BLaER1 (cell line): ENCODE measurements at regions not wholly inside any gene's neighbourhood (a gene's known extent, or its start where the extent isn't known, plus 50 kb on each side); places are given as distances from the start of the nearest gene placed in this dataset.

Source experiments
- H3K27ac ChIP-seq: shearing (Covaris generic); formaldehyde crosslinking; 2 replicates; pipeline ENCODE4 v1.8.1; 2022
- H3K27me3 ChIP-seq: shearing (Covaris generic); formaldehyde crosslinking; 2 replicates; pipeline ENCODE4 v1.8.1; 2022
- H3K36me3 ChIP-seq: shearing (Covaris generic); formaldehyde crosslinking; 2 replicates; pipeline ENCODE4 v1.8.1; 2022
- H3K4me1 ChIP-seq: shearing (Covaris generic); formaldehyde crosslinking; 2 replicates; pipeline ENCODE4 v1.8.1; 2022
- H3K4me2 ChIP-seq: shearing (Covaris generic); formaldehyde crosslinking; 2 replicates; pipeline ENCODE4 v1.8.1; 2022
- H3K4me3 ChIP-seq: shearing (Covaris generic); formaldehyde crosslinking; 2 replicates; pipeline ENCODE4 v1.8.1; 2022
- H3K9ac ChIP-seq: shearing (Covaris generic); formaldehyde crosslinking; 2 replicates; pipeline ENCODE4 v1.8.1; 2022
- H3K9me3 ChIP-seq: shearing (Covaris generic); formaldehyde crosslinking; 2 replicates; pipeline ENCODE4 v1.8.1; 2022
- H4K20me1 ChIP-seq: shearing (Covaris generic); formaldehyde crosslinking; 2 replicates; pipeline ENCODE4 v1.8.1; 2022
- Cebpa-rat ChIP-seq: shearing (Covaris generic); IDR thresholded peaks from 2 replicates; pipeline ENCODE4 v1.8.1; 2022

DNA sequence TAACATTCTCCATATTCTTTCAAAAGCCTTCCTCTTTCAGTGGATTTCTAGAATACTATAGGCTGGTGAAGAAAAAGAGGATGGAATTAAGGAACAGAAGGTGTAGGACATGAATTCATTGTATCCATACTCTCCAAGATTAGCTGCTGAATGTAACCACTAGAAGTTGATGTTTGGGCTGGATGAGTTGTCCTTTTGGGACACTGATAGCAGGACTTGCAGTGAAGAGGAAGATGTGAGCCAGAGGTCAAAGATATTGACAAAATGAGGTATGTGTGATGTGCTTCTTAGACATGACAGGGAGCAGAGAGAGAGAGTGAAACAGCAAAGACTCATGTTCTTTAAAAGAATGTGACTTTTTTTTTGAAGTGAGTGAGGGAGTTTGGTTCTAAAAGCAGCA is 134.3 kb upstream of the MAN1A1 start:
- H3K27me3 ChIP-seq = no peaks in the 10 kb centered on the region
- no peak overlapping the region for H3K27ac ChIP-seq
- H3K9me3 ChIP-seq = no peaks in the 10 kb centered on the region
- no peak overlapping the region for H3K4me2 ChIP-seq
- no peak for TF ChIP-seq Cebpa-rat
- no peak overlapping the region for H3K4me3 ChIP-seq
- no peaks in the 10 kb centered on the region for H4K20me1 ChIP-seq
- no peak overlapping the region for H3K9ac ChIP-seq
- no peaks in the 10 kb centered on the region for H3K4me1 ChIP-seq
- H3K36me3 ChIP-seq = no peaks in the 10 kb centered on the region

DNA sequence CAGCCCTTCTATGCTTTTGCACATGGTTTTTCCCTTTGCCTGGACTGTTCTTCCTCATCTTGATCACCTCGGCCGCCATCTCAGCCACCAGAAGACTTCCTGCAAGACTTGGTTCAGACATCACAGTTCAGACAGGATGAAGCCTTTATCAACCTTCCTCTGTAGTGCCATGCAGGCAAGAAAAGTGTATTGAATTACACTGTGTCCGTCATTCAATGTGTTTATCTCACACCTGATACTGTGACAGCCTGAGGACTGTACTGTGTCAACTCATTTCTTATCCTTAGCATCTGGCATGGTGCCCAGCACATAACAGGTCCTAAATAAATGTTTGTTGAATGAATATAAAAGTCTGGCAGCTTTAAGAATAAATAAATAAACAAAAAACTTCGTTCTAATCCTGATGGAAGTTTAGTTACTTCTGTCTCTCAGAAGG is 133.3 kb upstream of the MAN1A1 start:
- no peak for TF ChIP-seq Cebpa-rat
- no peak overlapping the region for H3K27ac ChIP-seq
- no peaks in the 10 kb centered on the region for H3K27me3 ChIP-seq
- H3K4me2 ChIP-seq = no peak overlapping the region
- no peaks in the 10 kb centered on the region for H4K20me1 ChIP-seq
- H3K9ac ChIP-seq = no peak overlapping the region
- no peaks in the 10 kb centered on the region for H3K4me1 ChIP-seq
- no peak overlapping the region for H3K4me3 ChIP-seq
- H3K9me3 ChIP-seq = no peaks in the 10 kb centered on the region
- H3K36me3 ChIP-seq = no peaks in the 10 kb centered on the region

DNA sequence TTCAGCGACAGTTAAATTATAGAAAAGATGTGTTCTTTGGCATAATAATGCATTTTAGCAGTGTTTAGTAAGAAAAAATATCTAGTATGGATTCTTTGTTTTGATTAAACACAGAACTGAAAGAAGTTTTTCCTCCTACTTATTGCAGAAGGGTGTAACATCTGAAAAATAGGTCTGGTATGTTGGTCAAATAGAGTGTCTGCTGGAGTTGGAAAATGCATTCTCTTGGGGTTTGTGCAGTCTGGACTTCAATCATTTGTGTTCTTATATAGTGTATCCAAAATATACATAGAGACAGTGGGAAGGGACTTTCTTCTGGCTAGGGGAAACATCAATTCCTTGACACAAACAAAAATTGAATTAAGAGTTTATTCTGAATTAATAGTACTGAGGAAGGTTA is 132.4 kb upstream of the MAN1A1 start:
- no peaks in the 10 kb centered on the region for H4K20me1 ChIP-seq
- no peak overlapping the region for H3K4me3 ChIP-seq
- H3K27me3 ChIP-seq = no peaks in the 10 kb centered on the region
- H3K9ac ChIP-seq = no peak overlapping the region
- H3K36me3 ChIP-seq = no peaks in the 10 kb centered on the region
- no peak overlapping the region for H3K4me2 ChIP-seq
- no peak for TF ChIP-seq Cebpa-rat
- no peaks in the 10 kb centered on the region for H3K4me1 ChIP-seq
- no peaks in the 10 kb centered on the region for H3K9me3 ChIP-seq
- H3K27ac ChIP-seq = no peak overlapping the region

DNA sequence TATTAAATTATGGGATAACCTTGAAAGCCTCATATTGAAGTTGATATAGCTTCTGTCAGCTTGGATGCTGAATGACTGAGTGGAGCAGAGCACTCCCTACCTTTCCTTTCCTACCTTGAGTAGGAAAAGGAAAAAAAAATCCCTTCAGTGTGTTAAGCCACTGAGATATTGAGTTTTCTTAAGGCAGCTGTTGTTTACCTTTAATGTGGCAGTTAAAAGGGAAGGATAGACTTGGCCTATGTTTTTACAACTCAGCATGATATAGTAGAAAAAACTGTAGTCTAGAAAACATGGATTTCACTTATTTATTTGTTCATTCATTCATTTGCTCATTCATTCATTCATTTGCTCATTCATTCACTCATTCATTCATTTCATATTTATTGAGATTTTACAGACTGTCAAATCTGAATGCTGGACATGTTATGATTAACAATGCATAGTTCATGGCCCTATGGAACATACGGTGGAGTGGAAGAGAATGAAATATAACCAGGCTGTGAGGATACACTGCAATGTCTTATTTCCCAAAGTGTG is 131.5 kb upstream of the MAN1A1 start:
- H3K27ac ChIP-seq = no peak overlapping the region
- no peaks in the 10 kb centered on the region for H3K9me3 ChIP-seq
- no peak overlapping the region for H3K4me3 ChIP-seq
- H3K36me3 ChIP-seq = no peaks in the 10 kb centered on the region
- peaks cover 5% of the 10 kb centered on the region; the same call in 1 of the 2 replicates for H3K4me1 ChIP-seq
- no peaks in the 10 kb centered on the region for H3K27me3 ChIP-seq
- no peak overlapping the region for H3K4me2 ChIP-seq
- no peak for TF ChIP-seq Cebpa-rat
- no peak overlapping the region for H3K9ac ChIP-seq
- H4K20me1 ChIP-seq = no peaks in the 10 kb centered on the region

DNA sequence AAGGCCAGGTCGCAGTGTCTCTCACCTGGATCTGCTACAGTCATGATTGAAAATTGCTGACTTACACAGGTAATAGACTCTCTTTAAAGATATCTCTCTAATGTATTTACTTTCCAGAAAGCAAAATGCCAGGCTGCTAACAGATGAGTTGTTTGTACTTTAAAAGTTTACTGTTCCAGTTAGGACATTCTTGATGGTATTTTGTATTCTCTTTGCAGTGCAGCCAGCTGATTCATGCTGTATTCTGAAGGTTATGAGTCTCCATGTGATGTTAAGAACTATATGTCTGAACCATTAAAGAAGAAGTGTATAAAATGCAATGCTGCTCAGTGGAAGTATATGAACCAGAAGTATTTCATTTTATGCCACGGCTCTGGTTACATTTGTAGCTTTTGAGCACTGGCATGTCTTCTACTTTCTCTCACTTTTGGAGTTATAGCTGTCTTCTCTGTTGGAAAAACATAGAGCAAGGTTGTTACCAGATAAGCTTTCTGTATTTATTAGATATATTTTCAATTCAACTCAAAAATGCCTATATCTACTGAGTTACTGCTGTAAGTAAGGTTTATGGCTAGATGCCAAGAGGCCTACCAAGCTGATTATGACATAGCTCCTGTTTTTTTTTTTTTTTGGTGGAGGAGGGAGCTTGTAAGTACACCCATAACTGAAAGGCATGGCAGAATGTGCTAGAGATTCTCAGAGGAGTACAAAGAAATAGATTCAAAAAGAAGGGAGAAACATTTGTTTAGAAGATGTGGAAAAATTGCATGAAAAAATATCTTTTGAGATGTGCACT is 130.5 kb upstream of the MAN1A1 start:
- H3K9me3 ChIP-seq = no peaks in the 10 kb centered on the region
- H4K20me1 ChIP-seq = no peaks in the 10 kb centered on the region
- no peak overlapping the region for H3K4me3 ChIP-seq
- H3K4me1 ChIP-seq = peaks cover 5% of the 10 kb centered on the region; the same call in 1 of the 2 replicates
- H3K9ac ChIP-seq = no peak overlapping the region
- no peak overlapping the region for H3K27ac ChIP-seq
- no peaks in the 10 kb centered on the region for H3K36me3 ChIP-seq
- no peak overlapping the region for H3K4me2 ChIP-seq
- no peak for TF ChIP-seq Cebpa-rat
- H3K27me3 ChIP-seq = no peaks in the 10 kb centered on the region

DNA sequence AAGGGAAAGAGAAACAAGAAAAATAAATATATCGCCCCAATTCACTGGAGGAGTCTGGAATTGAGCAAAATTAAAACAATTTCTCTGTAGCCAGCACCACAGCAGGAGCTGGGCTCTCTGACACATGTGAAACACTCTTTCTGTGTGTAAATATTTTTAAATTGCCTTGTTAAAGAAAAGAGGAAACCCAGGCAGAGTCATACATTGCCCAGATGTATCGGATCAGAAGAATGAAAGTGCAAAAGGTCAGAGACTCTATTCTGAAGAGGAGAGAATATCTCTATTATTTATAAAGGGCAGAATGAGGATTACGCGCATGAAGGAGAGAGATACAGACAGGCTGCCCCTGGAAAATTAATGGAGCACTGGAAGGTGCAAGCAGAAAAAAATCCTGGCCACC is 127.0 kb upstream of the MAN1A1 start:
- Histone ChIP-seq H3K9ac (no peak overlapping the region), H3K4me1 (peaks cover 5% of the 10 kb centered on the region; the same call in 1 of the 2 replicates), H3K27ac (0 out of 2 replicates have a peak overlapping the region, but pooled peaks have one; percentile 44), H3K9me3 (no peaks in the 10 kb centered on the region), H3K4me3 (no peak overlapping the region), H3K27me3 (no peaks in the 10 kb centered on the region), H3K36me3 (no peaks in the 10 kb centered on the region), H4K20me1 (no peaks in the 10 kb centered on the region), H3K4me2 (no peak overlapping the region; the same call in 1 of the 2 replicates)
- TF ChIP-seq Cebpa-rat = no peak

DNA sequence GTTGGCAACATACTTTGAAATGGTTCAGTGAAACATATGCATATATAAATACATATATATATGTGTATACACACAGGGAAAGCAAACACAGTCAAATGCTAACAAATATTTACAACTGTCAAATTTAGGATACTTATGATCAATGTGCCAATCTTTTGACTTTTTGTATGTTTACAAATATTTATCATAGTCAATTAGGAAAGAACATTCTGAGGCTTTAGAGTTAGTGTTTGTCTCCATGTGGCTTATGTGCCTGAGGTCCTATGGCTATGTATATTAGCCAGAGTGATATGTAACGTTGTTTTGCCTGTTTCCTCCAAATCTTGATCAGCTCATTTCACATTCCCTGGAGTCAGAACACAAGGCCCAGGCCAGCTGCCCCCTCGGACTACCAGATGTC is 126.5 kb upstream of the MAN1A1 start:
- Histone ChIP-seq H3K27me3 (no peaks in the 10 kb centered on the region), H3K9ac (no peak overlapping the region)
- TF ChIP-seq Cebpa-rat = no peak

DNA sequence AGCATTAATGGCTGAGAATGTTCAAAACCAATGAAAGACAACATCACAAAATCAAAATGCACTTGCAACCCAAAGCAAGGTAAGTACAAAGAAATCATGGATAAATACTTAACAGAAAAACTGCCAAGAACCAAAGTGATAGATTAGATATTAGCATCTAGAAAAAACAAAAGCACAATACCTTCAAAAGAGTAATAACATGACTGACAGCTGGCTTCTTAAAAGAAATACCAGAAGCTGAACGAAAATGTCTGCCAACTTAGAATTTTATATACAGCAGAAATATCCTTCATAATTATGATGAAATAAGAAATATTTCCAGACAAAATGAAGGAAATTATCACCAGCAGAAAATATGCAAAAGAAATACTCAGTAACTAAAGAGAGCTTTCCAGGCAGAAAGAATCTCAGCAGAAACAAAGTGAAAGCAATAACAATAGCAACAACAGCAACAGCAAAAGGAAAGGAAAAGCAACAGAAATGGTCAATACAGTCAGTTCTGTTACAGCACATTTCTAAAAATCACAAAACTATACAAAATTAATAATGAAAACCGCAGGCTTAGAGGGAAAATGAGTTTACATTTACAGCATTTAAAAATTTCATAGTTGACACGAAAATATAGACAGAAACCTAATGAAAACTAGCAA is 121.5 kb upstream of the MAN1A1 start:
- no peaks in the 10 kb centered on the region for H3K9me3 ChIP-seq
- H3K9ac ChIP-seq = no peak overlapping the region
- no peaks in the 10 kb centered on the region for H3K36me3 ChIP-seq
- no peak overlapping the region for H3K4me2 ChIP-seq
- H3K27me3 ChIP-seq = no peaks in the 10 kb centered on the region
- no peak for TF ChIP-seq Cebpa-rat
- peaks cover 8% of the 10 kb centered on the region for H3K4me1 ChIP-seq
- H4K20me1 ChIP-seq = no peaks in the 10 kb centered on the region
- no peak overlapping the region for H3K4me3 ChIP-seq
- H3K27ac ChIP-seq = no peak overlapping the region

More for the DNA sequence above, 126.5 kb upstream of the MAN1A1 start:
- Histone ChIP-seq H3K4me2 (no peak overlapping the region; the same call in 1 of the 2 replicates), H4K20me1 (no peaks in the 10 kb centered on the region), H3K4me3 (no peak overlapping the region), H3K27ac (0 out of 2 replicates have a peak overlapping the region, but pooled peaks have one; percentile 44), H3K9me3 (no peaks in the 10 kb centered on the region), H3K4me1 (peaks cover 5% of the 10 kb centered on the region; the same call in 1 of the 2 replicates), H3K36me3 (no peaks in the 10 kb centered on the region)

DNA sequence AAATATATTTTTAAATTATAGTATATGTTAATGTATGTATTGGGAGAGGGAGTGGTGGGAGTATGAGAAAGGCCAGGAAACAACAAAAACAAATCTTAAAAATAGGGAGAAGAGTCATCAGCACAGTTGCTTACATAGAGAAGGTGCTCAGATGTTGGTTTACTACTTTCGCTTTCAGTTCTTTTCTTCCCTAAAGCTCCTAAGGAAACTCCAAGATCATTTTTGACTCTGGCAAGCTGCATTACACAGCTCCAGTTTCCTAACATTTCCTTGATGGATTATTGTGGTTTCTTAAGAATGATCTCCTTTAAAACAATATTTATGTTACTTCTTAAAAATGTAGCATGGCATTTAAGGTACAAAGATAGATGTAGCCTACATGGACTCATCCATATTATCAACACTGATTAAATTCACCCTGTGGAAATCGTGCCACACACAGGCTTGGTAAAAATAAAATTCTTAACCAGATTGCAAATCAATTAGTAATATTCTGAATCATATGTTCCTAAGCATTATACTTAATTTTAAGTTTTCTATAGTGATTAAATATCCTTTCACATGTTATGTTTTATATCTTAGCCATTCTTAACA is 118.0 kb upstream of the MAN1A1 start:
- H3K9me3 ChIP-seq = no peaks in the 10 kb centered on the region
- no peak overlapping the region for H3K9ac ChIP-seq
- H3K27me3 ChIP-seq = no peaks in the 10 kb centered on the region
- 0 out of 2 replicates have a peak overlapping the region, but pooled peaks have one; percentile 10 for H3K27ac ChIP-seq
- TF ChIP-seq Cebpa-rat = no peak
- H3K4me2 ChIP-seq = peak overlapping the region; percentile 44
- no peak overlapping the region for H3K4me3 ChIP-seq
- peaks cover 8% of the 10 kb centered on the region for H3K4me1 ChIP-seq
- H3K36me3 ChIP-seq = no peaks in the 10 kb centered on the region
- H4K20me1 ChIP-seq = no peaks in the 10 kb centered on the region
